Endodermal cell (in vitro differentiated cells): ENCODE measurements at regions not wholly inside any gene's neighbourhood (a gene's known extent, or its start where the extent isn't known, plus 50 kb on each side); places are given as distances from the start of the nearest gene placed in this dataset.

Source experiments
- DNase-seq: peaks from one replicate; pipeline ENCODE4 v3.0.0-alpha.2; 2017
- H3K27ac ChIP-seq: 2 replicates; pipeline ENCODE4 v1.5.1; 2013; ENCODE audit warnings: mild to moderate bottlenecking, low read depth, low read length, moderate library complexity
- H3K27me3 ChIP-seq: 2 replicates; pipeline ENCODE4 v1.6.1; 2013; ENCODE audit warnings: mild to moderate bottlenecking, low read length, moderate library complexity; ENCODE audit not compliant: insufficient read depth, control insufficient read depth, poor library complexity, severe bottlenecking
- H3K36me3 ChIP-seq: 2 replicates; pipeline ENCODE4 v1.7.0; 2013; ENCODE audit warnings: mild to moderate bottlenecking, low read length, moderate library complexity; ENCODE audit not compliant: control insufficient read depth, insufficient read depth
- H3K4me1 ChIP-seq: one replicate; pipeline ENCODE4 v1.7.0; 2013; ENCODE audit warnings: low read length; ENCODE audit not compliant: control insufficient read depth, insufficient read depth
- H3K4me3 ChIP-seq: 2 replicates; pipeline ENCODE4 v1.5.1; 2013; ENCODE audit warnings: mild to moderate bottlenecking, low read length, moderate library complexity
- H3K9ac ChIP-seq: 2 replicates; pipeline ENCODE4 v1.6.1; 2013; ENCODE audit warnings: mild to moderate bottlenecking, low read length, moderate library complexity; ENCODE audit not compliant: poor library complexity, severe bottlenecking; ENCODE audit errors: extremely low read depth
- H3K9me3 ChIP-seq: 2 replicates; pipeline ENCODE4 v1.6.1; 2013; ENCODE audit warnings: mild to moderate bottlenecking, low read length, moderate library complexity; ENCODE audit not compliant: control insufficient read depth
- H3K27ac Mint-ChIP-seq: 2 replicates; pipeline ENCODE4 v1.8.0; 2020; ENCODE audit warnings: mixed read lengths
- H3K27me3 Mint-ChIP-seq: 2 replicates; pipeline ENCODE4 v1.8.0; 2021; ENCODE audit warnings: mild to moderate bottlenecking, mixed read lengths; ENCODE audit not compliant: insufficient read depth
- H3K36me3 Mint-ChIP-seq: 2 replicates; pipeline ENCODE4 v1.8.0; 2020; ENCODE audit warnings: low read depth, mixed read lengths
- H3K4me1 Mint-ChIP-seq: 2 replicates; pipeline ENCODE4 v1.8.0; 2020; ENCODE audit warnings: mixed read lengths
- H3K4me3 Mint-ChIP-seq: 2 replicates; pipeline ENCODE4 v1.8.0; 2020; ENCODE audit warnings: mild to moderate bottlenecking, moderate library complexity, mixed read lengths
- H3K9me3 Mint-ChIP-seq: 2 replicates; pipeline ENCODE4 v1.8.0; 2020; ENCODE audit warnings: mild to moderate bottlenecking, mixed read lengths
- whole genome bisulfite sequencing, 2 experiments: methylation state at CpG; one replicate each; pipeline versions ENCODE4 v1.1.5 to v1.1.7; 2013; ENCODE audit warnings: missing lambda C conversion rate in 2 of 2, mixed read lengths in 1 of 2; ENCODE audit not compliant: insufficient coverage in 1 of 2, insufficient read length in 1 of 2; 5-methylcytosine and 5-hydroxymethylcytosine counted together
- TF ChIP-seq, protein P1 (sequence below): fragments of 200-600 bp; sonication (generic); conservative IDR thresholded peaks from 2 replicates; pipeline ENCODE4 v1.5.0; 2021; ENCODE audit warnings: antibody characterized with exemption, mild to moderate bottlenecking

DNA sequence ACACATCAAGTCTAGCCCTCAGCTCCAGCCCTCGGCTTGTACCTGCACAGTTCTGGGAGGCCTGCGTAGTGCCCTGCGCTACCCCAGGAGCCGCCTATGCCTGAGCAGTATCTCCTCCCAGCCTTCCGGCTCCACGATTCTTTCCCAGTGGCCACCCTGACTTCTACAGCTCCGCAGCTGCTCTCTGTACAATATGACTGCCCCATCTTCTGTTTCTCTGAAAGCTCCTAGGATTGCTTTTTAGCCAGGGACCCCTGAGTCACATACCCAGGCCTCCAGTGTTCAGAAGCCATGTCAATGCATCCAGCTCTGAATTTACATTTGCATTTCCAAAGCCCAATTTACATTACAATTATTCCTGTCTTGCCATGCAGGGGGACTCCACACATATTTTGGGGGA lies 135.5 kb downstream of the PJA1 start:
- H3K4me3 Mint-ChIP-seq, result no peak overlapping the region
- TF ChIP-seq, protein P1, sequence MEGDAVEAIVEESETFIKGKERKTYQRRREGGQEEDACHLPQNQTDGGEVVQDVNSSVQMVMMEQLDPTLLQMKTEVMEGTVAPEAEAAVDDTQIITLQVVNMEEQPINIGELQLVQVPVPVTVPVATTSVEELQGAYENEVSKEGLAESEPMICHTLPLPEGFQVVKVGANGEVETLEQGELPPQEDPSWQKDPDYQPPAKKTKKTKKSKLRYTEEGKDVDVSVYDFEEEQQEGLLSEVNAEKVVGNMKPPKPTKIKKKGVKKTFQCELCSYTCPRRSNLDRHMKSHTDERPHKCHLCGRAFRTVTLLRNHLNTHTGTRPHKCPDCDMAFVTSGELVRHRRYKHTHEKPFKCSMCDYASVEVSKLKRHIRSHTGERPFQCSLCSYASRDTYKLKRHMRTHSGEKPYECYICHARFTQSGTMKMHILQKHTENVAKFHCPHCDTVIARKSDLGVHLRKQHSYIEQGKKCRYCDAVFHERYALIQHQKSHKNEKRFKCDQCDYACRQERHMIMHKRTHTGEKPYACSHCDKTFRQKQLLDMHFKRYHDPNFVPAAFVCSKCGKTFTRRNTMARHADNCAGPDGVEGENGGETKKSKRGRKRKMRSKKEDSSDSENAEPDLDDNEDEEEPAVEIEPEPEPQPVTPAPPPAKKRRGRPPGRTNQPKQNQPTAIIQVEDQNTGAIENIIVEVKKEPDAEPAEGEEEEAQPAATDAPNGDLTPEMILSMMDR, result no peak
- no peaks in the 10 kb centered on the region for H3K36me3 Mint-ChIP-seq
- Histone ChIP-seq H3K9ac (no peak overlapping the region), H3K27me3 (no peaks in the 10 kb centered on the region), H3K4me3 (no peak overlapping the region), H3K36me3 (no peaks in the 10 kb centered on the region), H3K27ac (no peak overlapping the region), H3K4me1 (no peaks in the 10 kb centered on the region), H3K9me3 (no peaks in the 10 kb centered on the region)
- peaks cover 55% of the 10 kb centered on the region for H3K9me3 Mint-ChIP-seq
- peak overlapping the region; percentile 52 for H3K27ac Mint-ChIP-seq
- 58 to 88% methylated on average over 2 to 7 of the region's 7 CpGs for WGBS, 2 experiments
- H3K4me1 Mint-ChIP-seq, result peaks cover 5% of the 10 kb centered on the region
- peak; percentile 37 for DNase-seq
- H3K27me3 Mint-ChIP-seq, result no peaks in the 10 kb centered on the region

DNA sequence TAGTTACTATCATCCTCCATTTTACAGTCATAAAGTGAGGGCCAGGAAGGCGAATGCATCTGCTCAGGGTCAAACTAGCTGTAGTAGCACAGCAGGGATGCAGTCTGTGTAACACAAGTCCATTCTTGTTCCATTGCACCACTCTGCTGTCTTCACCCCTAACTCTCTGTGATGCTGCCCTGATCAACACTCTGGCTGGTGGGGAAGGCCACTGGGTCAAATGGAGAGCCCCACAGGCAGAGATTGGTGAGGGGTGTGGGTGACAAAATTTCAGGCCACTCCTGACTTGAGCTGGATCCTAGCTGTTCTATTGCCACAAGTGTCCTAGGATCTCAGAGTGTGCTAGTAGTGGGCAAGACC lies 136.5 kb downstream of the PJA1 start:
- WGBS, 2 experiments, result 80 to 83% methylated on average over 1 of the region's 1 CpG
- peaks cover 5% of the 10 kb centered on the region for H3K4me1 Mint-ChIP-seq
- no peaks in the 10 kb centered on the region for H3K36me3 ChIP-seq
- peaks cover 52% of the 10 kb centered on the region for H3K9me3 Mint-ChIP-seq
- H3K9ac ChIP-seq, result no peak overlapping the region
- no peak overlapping the region for H3K27ac ChIP-seq
- H3K4me3 ChIP-seq, result no peak overlapping the region
- no peaks in the 10 kb centered on the region for H3K27me3 ChIP-seq
- H3K27ac Mint-ChIP-seq, result no peak overlapping the region
- TF ChIP-seq, protein P1, result no peak
- no peaks in the 10 kb centered on the region for H3K36me3 Mint-ChIP-seq
- H3K27me3 Mint-ChIP-seq, result no peaks in the 10 kb centered on the region
- DNase-seq, result peak; percentile 2
- no peaks in the 10 kb centered on the region for H3K4me1 ChIP-seq
- H3K9me3 ChIP-seq, result no peaks in the 10 kb centered on the region
- no peak overlapping the region for H3K4me3 Mint-ChIP-seq

DNA sequence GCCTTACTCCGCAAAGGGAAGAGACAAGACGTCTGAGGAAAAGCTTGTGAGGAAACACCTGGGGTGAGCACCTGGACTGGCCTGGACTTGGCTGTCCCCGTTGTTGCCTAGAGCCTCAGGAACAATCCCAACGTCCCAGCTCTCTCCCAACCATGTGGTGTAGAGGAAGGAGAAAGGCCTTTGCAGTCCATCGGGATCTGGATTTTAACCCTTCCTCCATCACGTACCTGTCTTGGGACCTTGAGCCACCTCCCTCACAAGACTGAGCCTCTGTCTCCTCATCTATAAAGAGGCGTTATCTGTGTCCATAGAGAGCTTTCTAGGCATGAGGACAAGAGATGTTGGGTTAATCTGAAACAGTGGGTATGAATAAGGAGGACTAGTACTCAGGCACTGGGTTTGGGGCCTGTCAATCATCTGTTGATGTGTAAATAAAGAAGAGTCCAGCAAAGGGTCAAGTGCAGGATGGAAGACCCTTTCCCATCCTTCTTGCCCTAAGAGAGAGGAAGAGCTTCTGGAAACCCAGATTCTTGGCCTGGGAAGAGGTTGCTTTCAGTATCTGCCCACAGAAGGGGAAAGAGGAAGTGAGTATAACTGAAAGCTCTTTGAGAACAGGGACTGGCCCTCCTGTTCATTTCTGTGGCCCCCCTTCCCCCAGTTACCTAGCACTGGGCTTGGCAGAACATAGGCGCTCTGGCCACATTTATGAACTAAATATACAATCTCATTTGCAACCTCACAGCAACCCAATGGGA lies 137.1 kb downstream of the PJA1 start:
- no peak overlapping the region for H3K4me3 Mint-ChIP-seq
- H3K27me3 ChIP-seq, result no peaks in the 10 kb centered on the region
- peak; percentile 30 for DNase-seq
- no peaks in the 10 kb centered on the region for H3K9me3 ChIP-seq
- H3K4me3 ChIP-seq, result no peak overlapping the region
- TF ChIP-seq, protein P1, result no peak
- H3K36me3 Mint-ChIP-seq, result no peaks in the 10 kb centered on the region
- no peak overlapping the region for H3K9ac ChIP-seq
- peaks cover 5% of the 10 kb centered on the region for H3K4me1 Mint-ChIP-seq
- no peak overlapping the region for H3K27ac ChIP-seq
- H3K36me3 ChIP-seq, result no peaks in the 10 kb centered on the region
- WGBS, 2 experiments, result 91% methylated on average over 6 of the region's 8 CpGs; no CpG with 5 or more reads in 1 of the 2 experiments
- H3K4me1 ChIP-seq, result no peaks in the 10 kb centered on the region
- H3K9me3 Mint-ChIP-seq, result peaks cover 48% of the 10 kb centered on the region
- no peak overlapping the region for H3K27ac Mint-ChIP-seq
- no peaks in the 10 kb centered on the region for H3K27me3 Mint-ChIP-seq
